Prostate gland (tissue), 2 donors: ENCODE measurements at regions not wholly inside any gene's neighbourhood (a gene's known extent, or its start where the extent isn't known, plus 50 kb on each side); places are given as distances from the start of the nearest gene placed in this dataset.

Source experiments
- CTCF ChIP-seq, 4 experiments: fragments of 200-600 bp in 2 of 4; fragments of 450-650 bp in 2 of 4; sonication (generic) in 2 of 4; IDR thresholded peaks; 1 replicate in 3 of 4; 2 replicates in 1 of 4; pipeline ENCODE4 v1.5.1; 2016 to 2019; ENCODE audit warnings: antibody characterized with exemption in 4 of 4, mild to moderate bottlenecking in 2 of 4, moderate library complexity in 2 of 4
- POLR2A ChIP-seq: fragments of 450-650 bp; IDR thresholded peaks from one replicate; pipeline ENCODE4 v1.6.1; 2016; ENCODE audit warnings: antibody characterized with exemption, mild to moderate bottlenecking
- POLR2AphosphoS5 ChIP-seq: sonication (generic); formaldehyde crosslinking; IDR thresholded peaks from one replicate; pipeline ENCODE4 v1.6.1; 2017; ENCODE audit warnings: antibody characterized with exemption

- no peak for TF ChIP-seq CTCF (IDR thresholded peaks at IDR 0.05)
- TF ChIP-seq POLR2A = no peak
- TF ChIP-seq POLR2AphosphoS5 = no peak
Observed at GRCh38 chr12:16674885-16675284, 68.9 kb upstream of the LMO3 start.
